ENCODE measurements at regions not wholly inside any gene's neighbourhood (a gene's known extent, or its start where the extent isn't known, plus 50 kb on each side); places are given as distances from the start of the nearest gene placed in this dataset.
"Not testable (repeated sequence)": the region's sequence is repeated elsewhere in the genome, so short reads cannot be mapped to it uniquely, and the experiment has no call there.

GRCh38 chr3:27629366-27629765, 92.8 kb downstream of the EOMES start:
- no peak for DNase-seq

GRCh38 chr3:27628026-27628750, 93.9 kb downstream of the EOMES start:
- no peak for DNase-seq

GRCh38 chr3:27626596-27627118, 95.5 kb downstream of the EOMES start:
- DNase-seq = no peak

- no peak for DNase-seq
These were observed 96.3 kb downstream of the EOMES start for GRCh38 chr3:27625864-27626263.

- no peak for DNase-seq
These were observed 98.9 kb downstream of the EOMES start for GRCh38 chr3:27623085-27623753.

GRCh38 chr3:27617552-27617951, 104.6 kb downstream of the EOMES start:
- no peak for DNase-seq

GRCh38 chr3:27616031-27616430, 106.1 kb downstream of the EOMES start:
- DNase-seq = no peak

GRCh38 chr3:27615555-27615954, 106.6 kb downstream of the EOMES start:
- DNase-seq = no peak

- no peak for DNase-seq
These were observed 107.5 kb downstream of the EOMES start for GRCh38 chr3:27614592-27614991.

- DNase-seq = no peak
These were observed 108.2 kb downstream of the EOMES start for GRCh38 chr3:27613846-27614500.

- no peak for DNase-seq
These were observed 111.2 kb downstream of the EOMES start for GRCh38 chr3:27610800-27611525.

- DNase-seq = no peak
These were observed 114.8 kb downstream of the EOMES start for GRCh38 chr3:27607370-27607769.

- DNase-seq = no peak
These were observed 115.6 kb downstream of the EOMES start for GRCh38 chr3:27606537-27606936.

- not testable (repeated sequence) for DNase-seq
These were observed 117.1 kb upstream of the SLC4A7 start for GRCh38 chr3:27601311-27601710.

- not testable (repeated sequence) for DNase-seq
These were observed 115.6 kb upstream of the SLC4A7 start for GRCh38 chr3:27599741-27600140.

GRCh38 chr3:27596921-27597320, 112.7 kb upstream of the SLC4A7 start:
- DNase-seq = no peak

- no peak for DNase-seq
These were observed 112.2 kb upstream of the SLC4A7 start for GRCh38 chr3:27596334-27596841.

GRCh38 chr3:27594096-27594690, 110.0 kb upstream of the SLC4A7 start:
- no peak for DNase-seq

GRCh38 chr3:27593173-27593572, 109.0 kb upstream of the SLC4A7 start:
- no peak for DNase-seq

GRCh38 chr3:27591312-27592210, 107.4 kb upstream of the SLC4A7 start:
- DNase-seq = no peak
